ENCODE measurements at regions not wholly inside any gene's neighbourhood (a gene's known extent, or its start where the extent isn't known, plus 50 kb on each side); places are given as distances from the start of the nearest gene placed in this dataset.

- no peak for TF ChIP-seq CTCF (IDR thresholded peaks at IDR 0.05)
- TF ChIP-seq EP300 (IDR thresholded peaks at IDR 0.05): no peak
- no peak for TF ChIP-seq POLR2A (IDR thresholded peaks at IDR 0.05)
These were observed 745.3 kb upstream of the TSPY4 start for GRCh38 chrY:8591821-8592516.

All from sigmoid colon (tissue), 4 donors.